Neural crest cell (in vitro differentiated cells): ENCODE measurements at regions not wholly inside any gene's neighbourhood (a gene's known extent, or its start where the extent isn't known, plus 50 kb on each side); places are given as distances from the start of the nearest gene placed in this dataset.

ENCODE experiments used
- DNase-seq: peaks from one replicate; pipeline ENCODE4 v3.0.0; 2021; ENCODE audit warnings: low read depth, mixed read lengths, low spot score
- H3K27ac Mint-ChIP-seq: one replicate; pipeline ENCODE4 v1.8.0; 2021; ENCODE audit warnings: mild to moderate bottlenecking, mixed read lengths; ENCODE audit not compliant: unreplicated experiment
- H3K27me3 Mint-ChIP-seq: 2 replicates; pipeline ENCODE4 v1.8.0; 2021; ENCODE audit warnings: low read depth, mild to moderate bottlenecking, mixed read lengths
- H3K36me3 Mint-ChIP-seq: 2 replicates; pipeline ENCODE4 v1.8.0; 2021; ENCODE audit warnings: low read depth, mild to moderate bottlenecking, mixed read lengths
- H3K4me1 Mint-ChIP-seq: 2 replicates; pipeline ENCODE4 v1.8.0; 2021; ENCODE audit warnings: mixed read lengths
- H3K4me3 Mint-ChIP-seq: one replicate; pipeline ENCODE4 v1.8.0; 2021; ENCODE audit warnings: mild to moderate bottlenecking, mixed read lengths
- H3K9me3 Mint-ChIP-seq: 2 replicates; pipeline ENCODE4 v1.8.0; 2021; ENCODE audit warnings: mixed read lengths
- TF ChIP-seq, protein P1 (sequence below): fragments of 200-600 bp; sonication (generic); conservative IDR thresholded peaks from 2 replicates; pipeline ENCODE4 v1.5.0; 2021; ENCODE audit warnings: antibody characterized with exemption, mild to moderate bottlenecking

DNA sequence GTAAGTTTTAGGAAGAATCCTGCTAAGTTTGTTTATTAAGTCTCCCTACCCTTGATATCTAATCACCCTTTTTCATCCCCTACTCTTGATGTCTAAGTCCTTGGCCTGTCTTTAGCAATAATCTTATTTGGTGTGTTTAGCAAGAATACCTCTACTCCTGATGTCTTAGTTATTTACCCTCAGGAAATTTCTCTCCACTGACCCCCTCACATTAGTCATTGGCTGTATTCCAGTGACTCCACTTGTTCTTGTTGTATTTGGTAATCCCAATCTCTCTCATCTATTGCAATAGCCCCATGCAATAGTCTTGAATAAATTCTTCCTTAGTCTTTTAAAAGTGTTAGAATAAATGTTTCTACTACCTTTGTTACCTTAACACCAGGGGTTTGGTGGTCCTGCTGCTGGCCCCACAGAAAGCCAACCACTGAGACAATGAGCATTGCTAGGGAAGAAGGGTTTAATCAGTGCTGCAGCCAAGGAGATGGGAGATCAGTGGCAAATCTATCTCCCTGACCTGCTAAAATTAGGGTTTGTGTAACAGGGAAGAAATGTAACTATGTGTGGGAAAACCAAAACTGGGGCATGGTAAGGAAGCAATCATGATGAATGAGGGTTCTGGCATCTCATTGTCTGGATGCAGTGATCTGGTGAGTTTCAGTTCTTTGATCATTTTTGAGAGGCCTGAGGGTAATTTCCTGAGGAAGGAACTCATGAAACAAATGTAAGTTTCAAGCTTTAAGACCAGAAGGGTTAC lies 236.4 kb upstream of the DAB2 start:
- no peak overlapping the region for H3K27ac Mint-ChIP-seq
- no peaks in the 10 kb centered on the region for H3K27me3 Mint-ChIP-seq
- H3K4me3 Mint-ChIP-seq, result no peak overlapping the region
- H3K4me1 Mint-ChIP-seq, result peaks cover 7% of the 10 kb centered on the region
- TF ChIP-seq, protein P1, sequence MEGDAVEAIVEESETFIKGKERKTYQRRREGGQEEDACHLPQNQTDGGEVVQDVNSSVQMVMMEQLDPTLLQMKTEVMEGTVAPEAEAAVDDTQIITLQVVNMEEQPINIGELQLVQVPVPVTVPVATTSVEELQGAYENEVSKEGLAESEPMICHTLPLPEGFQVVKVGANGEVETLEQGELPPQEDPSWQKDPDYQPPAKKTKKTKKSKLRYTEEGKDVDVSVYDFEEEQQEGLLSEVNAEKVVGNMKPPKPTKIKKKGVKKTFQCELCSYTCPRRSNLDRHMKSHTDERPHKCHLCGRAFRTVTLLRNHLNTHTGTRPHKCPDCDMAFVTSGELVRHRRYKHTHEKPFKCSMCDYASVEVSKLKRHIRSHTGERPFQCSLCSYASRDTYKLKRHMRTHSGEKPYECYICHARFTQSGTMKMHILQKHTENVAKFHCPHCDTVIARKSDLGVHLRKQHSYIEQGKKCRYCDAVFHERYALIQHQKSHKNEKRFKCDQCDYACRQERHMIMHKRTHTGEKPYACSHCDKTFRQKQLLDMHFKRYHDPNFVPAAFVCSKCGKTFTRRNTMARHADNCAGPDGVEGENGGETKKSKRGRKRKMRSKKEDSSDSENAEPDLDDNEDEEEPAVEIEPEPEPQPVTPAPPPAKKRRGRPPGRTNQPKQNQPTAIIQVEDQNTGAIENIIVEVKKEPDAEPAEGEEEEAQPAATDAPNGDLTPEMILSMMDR, result no peak
- H3K36me3 Mint-ChIP-seq, result no peaks in the 10 kb centered on the region
- peaks cover 3% of the 10 kb centered on the region for H3K9me3 Mint-ChIP-seq
- DNase-seq, result no peak

DNA sequence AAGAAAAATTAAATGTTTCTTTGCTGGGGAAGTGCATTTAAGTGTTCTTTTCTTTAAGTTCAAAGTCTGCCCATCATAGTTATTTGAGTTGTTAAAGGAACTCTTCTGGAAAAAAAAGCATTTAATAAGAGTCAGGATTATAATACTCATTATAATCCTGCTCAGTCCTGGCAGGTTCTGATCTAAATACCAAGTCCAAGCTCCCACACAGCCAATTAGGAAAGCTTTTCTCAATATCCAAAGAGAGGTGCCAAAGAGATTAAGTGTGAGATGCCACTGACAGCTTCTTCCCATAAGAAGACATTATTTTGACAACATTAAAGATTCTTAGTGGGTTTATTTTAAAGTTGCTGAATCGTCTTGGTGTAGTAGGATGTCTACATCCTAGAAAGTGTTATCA lies 235.2 kb upstream of the DAB2 start:
- Mint-ChIP-seq H3K4me3 (no peak overlapping the region), H3K4me1 (peaks cover 7% of the 10 kb centered on the region), H3K36me3 (no peaks in the 10 kb centered on the region), H3K9me3 (peaks cover 3% of the 10 kb centered on the region), H3K27me3 (no peaks in the 10 kb centered on the region), H3K27ac (no peak overlapping the region)
- TF ChIP-seq, protein P1, result no peak
- DNase-seq, result no peak

DNA sequence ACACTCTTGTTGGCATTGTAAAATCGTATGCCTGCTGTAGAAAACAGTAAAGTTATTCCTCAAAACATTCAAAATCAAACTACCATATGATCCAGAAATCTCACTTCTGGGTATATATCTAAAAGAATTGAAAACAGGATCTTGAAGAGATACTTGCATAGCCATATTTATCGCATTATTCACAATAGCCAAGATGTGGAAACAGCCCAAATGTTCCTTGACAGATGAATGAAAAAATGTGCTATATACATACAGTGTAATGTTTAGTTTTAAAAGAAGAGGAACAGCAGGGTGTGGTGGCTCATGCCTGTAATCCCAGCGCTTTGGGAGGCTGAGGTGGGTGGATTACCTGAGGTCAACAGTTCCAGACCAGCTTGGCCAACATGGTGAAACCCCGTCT lies 234.1 kb upstream of the DAB2 start:
- no peaks in the 10 kb centered on the region for H3K36me3 Mint-ChIP-seq
- no peak for DNase-seq
- no peak overlapping the region for H3K27ac Mint-ChIP-seq
- peaks cover 3% of the 10 kb centered on the region for H3K9me3 Mint-ChIP-seq
- H3K4me1 Mint-ChIP-seq, result peaks cover 7% of the 10 kb centered on the region
- TF ChIP-seq, protein P1, result no peak
- H3K4me3 Mint-ChIP-seq, result no peak overlapping the region
- H3K27me3 Mint-ChIP-seq, result no peaks in the 10 kb centered on the region

DNA sequence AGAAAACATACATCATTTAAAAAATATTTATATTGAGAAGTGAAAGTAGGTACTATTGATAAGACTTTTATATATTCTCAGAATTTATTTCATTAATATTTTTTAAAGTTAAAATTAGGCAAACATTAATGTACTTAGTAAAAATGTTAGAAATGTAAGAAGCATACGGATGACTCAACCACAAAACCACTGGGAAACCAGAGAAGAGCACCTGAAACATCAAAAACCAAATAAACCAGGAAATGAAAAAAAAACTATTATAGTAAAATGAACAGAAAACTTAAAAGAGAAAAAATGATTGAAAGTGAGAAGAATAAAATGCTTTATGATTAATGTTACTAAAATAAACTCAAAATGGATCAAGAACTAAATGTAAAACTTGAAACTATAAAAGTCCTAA lies 233.2 kb upstream of the DAB2 start:
- Mint-ChIP-seq H3K9me3 (peaks cover 3% of the 10 kb centered on the region), H3K4me1 (peaks cover 7% of the 10 kb centered on the region), H3K4me3 (no peak overlapping the region), H3K36me3 (no peaks in the 10 kb centered on the region), H3K27me3 (no peaks in the 10 kb centered on the region), H3K27ac (no peak overlapping the region)
- TF ChIP-seq, protein P1, result no peak
- no peak for DNase-seq

DNA sequence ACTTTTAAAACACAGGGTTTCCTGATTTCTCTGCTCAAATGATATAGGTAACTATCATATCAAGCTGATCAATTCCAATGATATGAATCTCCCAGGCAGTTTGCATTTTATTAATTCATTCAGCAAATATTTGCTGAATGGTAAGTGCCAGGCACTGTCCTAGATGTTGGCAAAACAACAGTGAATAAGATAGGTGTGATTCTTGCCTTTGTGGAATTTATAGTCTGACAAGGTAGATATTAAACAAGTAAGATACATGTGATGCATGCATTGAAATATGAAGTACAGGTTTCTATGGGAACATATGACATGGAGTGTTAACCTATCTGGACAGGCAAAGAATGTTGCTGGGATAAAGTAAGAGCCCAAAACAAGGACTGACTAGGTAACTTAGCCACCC lies 231.8 kb upstream of the DAB2 start:
- no peak for DNase-seq
- peaks cover 3% of the 10 kb centered on the region for H3K9me3 Mint-ChIP-seq
- TF ChIP-seq, protein P1, result no peak
- H3K27ac Mint-ChIP-seq, result no peak overlapping the region
- H3K4me3 Mint-ChIP-seq, result no peak overlapping the region
- H3K27me3 Mint-ChIP-seq, result no peaks in the 10 kb centered on the region
- H3K36me3 Mint-ChIP-seq, result no peaks in the 10 kb centered on the region
- peaks cover 6% of the 10 kb centered on the region for H3K4me1 Mint-ChIP-seq
